ELF-1 (cell line): ENCODE measurements at regions not wholly inside any gene's neighbourhood (a gene's known extent, or its start where the extent isn't known, plus 50 kb on each side); places are given as distances from the start of the nearest gene placed in this dataset.

Experiments
- DNase-seq: peaks from one replicate; pipeline ENCODE4 v3.0.0-alpha.2; 2016; ENCODE audit warnings: low read depth, low spot score

- DNase-seq = no peak
Measured at GRCh38 chr2:144215207-144215606, 304.7 kb downstream of the ZEB2 start.

DNA sequence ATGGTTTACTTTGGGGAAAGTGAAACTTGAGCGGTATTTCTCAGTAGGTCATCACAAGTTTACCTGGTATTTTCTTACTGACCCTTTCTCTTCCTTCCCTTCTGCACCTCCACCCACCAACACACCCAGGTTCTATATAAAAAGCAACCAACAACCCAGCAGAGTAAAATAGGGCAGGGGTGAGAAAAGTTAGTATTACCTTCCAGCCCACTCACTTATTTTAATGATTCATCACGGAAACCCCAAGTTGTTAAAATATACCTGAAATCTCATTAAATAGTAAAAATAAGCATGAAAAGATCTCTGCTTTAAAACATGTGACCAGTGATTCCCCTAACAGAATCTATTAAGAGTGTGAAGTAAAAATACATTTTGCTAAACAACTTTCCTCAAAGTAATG, 306.1 kb downstream of the ZEB2 start:
- no peak for DNase-seq

- DNase-seq = no peak
Measured at GRCh38 chr2:144211826-144212225, 308.1 kb downstream of the ZEB2 start.

GRCh38 chr2:144211065-144211464, 308.9 kb downstream of the ZEB2 start:
- no peak for DNase-seq

DNA sequence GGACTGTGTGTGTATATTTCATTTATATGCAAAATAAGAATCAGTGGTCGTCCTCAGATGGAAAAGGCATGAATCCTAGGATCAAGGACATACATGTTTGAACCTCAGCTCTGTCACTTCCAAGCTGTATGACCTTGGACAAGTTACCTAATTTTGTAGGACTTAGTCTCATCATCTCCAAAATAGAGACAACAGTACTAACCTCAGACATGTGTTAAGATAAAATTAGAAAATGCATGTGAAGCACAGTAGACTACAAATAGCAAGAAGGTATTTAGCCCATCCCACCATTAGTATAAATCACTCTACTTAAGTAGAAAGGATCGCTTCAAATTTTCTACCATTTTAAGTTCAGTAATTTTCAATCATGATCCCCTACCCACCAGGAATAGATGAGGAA, 309.8 kb downstream of the ZEB2 start:
- DNase-seq = no peak

GRCh38 chr2:144208924-144209323, 311.0 kb downstream of the ZEB2 start:
- DNase-seq = no peak

DNA sequence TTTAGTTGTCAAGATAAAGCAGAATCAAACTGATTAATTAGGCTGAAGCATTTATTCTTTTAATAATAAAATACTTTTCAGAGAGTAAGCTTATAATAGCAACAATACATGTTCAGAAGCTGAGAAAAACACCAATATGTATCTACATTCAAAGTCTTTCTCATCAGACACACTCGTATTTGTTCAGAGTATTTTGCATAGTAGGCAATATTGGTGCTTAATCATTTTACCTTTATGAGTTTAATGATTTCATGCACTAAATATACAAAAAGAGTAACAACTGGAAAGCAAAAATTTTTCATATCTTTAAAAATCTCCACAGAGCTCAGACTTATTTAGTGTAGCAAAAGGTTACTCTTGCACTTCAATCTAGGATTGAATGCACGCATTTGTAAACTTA, 313.9 kb downstream of the ZEB2 start:
- no peak for DNase-seq

DNA sequence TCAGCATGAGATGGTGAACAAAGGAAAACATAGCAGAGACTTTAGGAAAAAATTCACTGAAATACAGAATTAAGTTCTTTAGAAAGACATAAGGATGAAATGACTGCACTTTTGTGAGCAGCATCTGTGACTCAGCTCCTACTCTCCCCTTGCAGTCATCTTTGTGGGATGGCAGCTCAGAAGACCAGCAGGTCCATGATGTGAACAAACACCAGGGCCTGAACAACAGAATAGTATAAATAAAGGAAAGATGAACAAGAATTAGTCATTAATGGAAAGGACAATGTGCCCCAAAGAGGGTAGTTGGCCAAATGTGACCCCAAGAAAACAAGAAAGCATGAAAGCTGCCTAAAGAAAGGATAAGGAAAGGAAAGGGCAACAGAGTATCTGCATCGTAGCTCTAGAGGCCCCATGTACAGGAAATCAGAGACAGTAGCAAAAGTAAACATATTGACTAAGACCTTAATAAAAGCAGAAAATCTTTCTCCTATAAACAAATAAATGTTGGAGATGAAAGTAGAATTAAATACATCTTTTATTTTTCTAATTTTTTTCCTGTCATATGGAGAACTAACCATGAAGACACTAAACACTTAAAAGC, 318.0 kb downstream of the ZEB2 start:
- no peak for DNase-seq

DNA sequence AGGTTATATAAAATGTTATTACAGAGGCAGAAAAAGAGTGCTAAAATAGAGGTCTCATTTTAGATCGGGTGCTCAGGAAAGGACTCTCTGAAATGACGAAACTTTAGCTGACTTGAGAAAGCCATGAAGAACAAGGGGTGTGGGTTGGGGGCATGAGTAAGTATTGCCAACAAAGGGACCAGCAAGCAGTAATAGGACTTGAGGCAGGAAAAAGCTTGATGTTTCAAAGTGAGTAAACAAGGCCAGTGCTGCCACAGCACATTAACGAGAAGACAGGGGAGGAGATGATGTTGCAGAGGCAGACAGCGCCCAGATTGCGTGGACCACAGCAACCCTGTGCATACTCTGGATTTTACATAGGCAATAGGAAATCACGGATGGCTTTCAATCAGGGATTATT, 318.8 kb downstream of the ZEB2 start:
- no peak for DNase-seq

- DNase-seq = no peak
Measured at GRCh38 chr2:144198116-144198515, 321.8 kb downstream of the ZEB2 start.

GRCh38 chr2:144194326-144195071, 325.4 kb downstream of the ZEB2 start:
- DNase-seq = no peak

DNA sequence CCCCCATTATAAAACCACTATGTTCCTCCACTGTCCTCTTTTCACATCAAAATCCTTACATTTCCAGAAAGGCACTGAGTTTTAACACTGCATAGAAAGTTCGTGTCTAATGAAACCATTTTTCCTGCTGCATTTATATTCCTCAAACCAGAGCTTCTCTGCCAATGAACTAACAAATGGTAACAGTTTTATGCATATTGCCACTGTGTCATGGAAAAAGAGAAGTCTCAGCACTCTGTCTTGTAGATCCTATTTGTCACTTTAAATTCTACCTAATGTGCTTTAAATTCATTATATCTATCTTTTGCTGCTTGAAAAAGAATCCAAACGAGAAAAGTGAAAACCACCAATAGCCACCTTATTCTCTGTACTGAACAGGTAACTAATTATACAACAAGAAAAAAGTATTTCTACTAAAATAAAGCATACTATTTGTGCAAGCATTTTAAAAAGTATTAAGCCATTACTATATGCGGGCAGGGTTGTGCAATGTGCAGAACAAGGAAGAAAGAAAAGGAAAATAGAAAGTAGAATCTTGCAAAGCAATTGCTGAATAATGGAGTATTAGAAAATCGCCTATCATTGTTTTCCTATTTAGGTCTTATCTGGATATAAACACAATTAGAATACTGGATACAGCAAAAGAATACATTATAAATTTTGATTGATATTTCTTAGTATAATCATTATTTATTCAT, 328.9 kb downstream of the ZEB2 start:
- no peak for DNase-seq

DNA sequence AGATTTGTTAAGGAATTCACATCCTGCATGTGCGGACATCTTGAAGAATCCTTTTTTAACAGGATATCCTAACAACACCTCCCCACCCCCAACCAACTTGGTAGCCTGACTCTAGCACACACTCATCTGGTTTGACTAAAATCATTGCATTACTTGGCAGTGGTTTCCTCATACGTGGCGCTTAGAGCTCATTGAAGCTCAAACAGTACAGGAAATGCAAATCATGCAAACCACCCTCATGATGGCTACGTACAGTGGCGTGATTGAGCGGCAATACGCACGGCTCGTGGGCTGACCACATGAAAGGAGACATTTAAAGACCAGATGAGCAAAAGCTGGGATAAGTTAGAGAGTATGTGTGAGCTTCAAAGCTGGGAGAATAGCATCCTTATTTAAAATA, 336.2 kb downstream of the ZEB2 start:
- no peak for DNase-seq

DNA sequence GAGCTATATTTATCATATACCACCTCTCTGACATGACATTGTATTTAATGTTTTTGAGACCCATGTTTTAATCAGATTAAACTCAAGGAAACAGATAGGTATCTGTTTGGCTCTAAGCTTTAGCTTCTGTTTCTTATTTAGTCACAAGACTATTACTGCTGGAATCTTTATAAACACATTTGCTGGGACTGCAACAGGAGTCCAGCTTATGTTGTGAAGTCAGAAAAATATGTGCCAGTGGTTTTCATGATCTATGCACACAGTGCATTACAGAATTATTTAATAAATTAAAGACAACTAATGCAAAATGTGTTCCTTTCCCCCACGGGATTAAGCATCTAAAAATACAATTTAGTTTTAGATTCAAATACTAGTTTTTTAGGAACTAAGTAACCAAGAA, 338.9 kb downstream of the ZEB2 start:
- no peak for DNase-seq

GRCh38 chr2:144180131-144180530, 339.8 kb downstream of the ZEB2 start:
- DNase-seq = no peak

DNA sequence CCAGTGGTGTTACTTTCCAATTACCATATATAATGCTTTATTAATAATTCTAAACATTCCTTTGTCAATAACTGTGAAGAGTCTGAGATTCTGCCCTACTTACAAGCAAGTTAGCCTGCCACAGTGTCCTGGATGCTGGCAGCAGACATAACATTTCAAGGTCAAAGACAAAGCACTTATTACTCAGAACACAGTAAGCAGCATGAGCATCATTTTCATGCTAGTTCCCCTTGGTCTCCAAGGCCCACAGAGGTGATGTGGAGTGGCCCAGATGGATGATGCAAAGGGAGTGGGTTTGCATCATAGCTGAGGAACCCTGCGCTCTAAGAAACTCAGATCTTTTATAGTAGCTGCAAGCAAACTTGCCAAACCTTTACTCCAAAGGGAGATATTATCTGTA, 349.7 kb downstream of the ZEB2 start:
- no peak for DNase-seq

GRCh38 chr2:144166743-144167142, 353.2 kb downstream of the ZEB2 start:
- DNase-seq = no peak

DNA sequence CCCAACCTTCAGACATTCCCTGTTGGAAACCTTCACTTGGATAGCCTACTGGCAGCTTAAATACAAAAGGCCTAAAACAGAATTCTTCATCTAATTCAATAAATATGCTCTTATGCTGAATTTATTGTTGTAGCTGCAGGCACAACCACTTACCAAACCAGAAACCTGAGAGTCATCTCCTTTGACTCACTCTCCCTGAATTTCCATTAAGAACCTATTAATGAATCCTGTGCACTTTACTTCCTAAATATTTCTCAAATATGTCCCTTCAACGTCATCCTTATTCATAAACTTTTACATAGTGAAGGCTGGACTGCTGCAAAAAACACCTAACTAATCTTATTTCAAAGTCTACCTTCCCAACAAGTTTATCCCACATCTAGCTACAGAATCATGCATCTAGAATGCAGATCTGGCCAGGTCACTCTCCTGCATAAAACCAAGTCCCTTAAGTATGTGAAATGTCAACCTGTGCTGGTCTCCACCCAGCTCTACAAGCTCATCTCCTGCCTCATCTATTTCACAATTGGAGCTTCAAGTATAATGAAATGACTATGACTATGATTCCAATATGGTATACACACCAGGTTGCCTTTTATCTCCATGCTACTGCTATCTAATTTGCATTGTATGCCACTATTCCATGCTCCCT, 354.2 kb downstream of the ZEB2 start:
- no peak for DNase-seq

DNA sequence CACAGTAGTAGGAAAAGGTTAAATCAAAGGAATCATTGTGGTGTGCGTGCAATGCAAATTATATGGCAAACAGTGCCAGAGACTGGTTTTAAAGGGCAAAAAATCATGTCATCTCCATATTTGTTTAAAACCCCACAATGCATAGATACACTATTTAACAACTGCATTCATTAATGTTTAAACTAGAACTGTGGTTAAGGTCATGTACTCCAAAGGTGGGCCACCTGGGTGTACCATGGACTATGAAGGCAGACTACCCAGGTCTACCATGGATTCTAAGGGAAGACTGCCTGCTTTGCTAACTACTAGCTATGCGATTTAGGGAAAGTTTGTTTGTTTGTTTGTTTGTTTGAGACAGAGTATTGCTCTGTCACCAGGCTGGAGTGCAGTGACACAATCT, 356.3 kb downstream of the ZEB2 start:
- DNase-seq = no peak

DNA sequence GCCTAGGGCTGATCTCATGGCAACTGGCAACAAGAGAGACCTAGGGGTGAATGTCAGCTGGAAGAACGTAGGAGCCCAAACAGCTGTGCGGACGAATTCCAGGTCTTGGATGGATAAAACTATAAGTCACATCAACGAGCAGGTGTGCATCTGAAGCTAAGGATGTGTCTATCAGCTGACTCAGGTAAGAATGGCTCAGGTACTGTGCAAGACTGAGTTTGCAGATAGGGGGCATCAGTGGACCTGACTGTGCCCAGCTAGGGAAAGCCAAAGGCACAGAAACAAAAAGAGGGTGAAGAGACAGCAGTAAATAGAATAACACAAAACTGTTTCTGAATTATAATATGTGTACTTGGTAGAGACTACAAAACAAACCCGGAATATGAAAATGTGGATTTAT, 357.3 kb downstream of the ZEB2 start:
- peak; percentile 51 for DNase-seq

DNA sequence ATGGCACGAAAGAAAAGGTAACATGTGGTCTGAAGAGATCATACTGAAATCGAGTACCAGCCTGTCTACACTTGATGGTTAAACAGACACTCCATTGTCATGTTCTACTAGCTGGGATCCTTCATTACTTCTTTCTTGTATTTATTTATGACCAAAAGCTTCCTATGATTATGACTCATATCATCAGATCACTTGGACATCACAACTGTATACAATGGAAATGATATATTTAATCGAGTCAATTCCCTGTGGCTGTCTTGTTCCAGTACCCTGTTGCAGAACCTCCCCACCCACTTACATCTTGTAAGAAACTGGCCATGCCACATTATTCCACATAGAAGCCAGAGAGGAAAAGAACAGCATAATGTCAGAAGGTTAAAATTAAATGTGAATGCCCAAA, 358.9 kb downstream of the ZEB2 start:
- DNase-seq = no peak

- no peak for DNase-seq
Measured at GRCh38 chr2:144159240-144159639, 360.7 kb downstream of the ZEB2 start.

GRCh38 chr2:144158096-144158495, 361.8 kb downstream of the ZEB2 start:
- no peak for DNase-seq
